ENCODE measurements at regions not wholly inside any gene's neighbourhood (a gene's known extent, or its start where the extent isn't known, plus 50 kb on each side); places are given as distances from the start of the nearest gene placed in this dataset.

DNA sequence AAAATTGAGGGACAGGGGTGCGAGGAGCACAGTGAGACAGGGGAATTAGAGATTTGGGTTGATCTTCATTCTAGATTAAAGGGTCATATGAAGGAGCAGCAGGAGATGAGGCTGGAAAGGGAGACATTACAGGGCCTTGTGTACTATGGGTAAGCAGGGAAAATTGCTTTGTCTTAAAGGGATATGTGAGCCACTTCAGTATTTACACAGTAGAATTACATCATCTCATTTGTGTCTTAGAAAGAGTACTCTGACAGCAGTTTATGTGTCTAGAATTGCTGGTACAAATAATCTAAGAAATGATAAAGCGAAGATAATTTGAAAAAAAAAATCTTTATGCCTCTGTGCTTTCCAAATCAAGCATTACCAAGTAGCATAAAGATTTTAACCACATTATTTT, 287.0 kb upstream of the ARRDC3 start:
- no peak for TF ChIP-seq POLR2A (IDR thresholded peaks at IDR 0.05)
- TF ChIP-seq, protein P1, sequence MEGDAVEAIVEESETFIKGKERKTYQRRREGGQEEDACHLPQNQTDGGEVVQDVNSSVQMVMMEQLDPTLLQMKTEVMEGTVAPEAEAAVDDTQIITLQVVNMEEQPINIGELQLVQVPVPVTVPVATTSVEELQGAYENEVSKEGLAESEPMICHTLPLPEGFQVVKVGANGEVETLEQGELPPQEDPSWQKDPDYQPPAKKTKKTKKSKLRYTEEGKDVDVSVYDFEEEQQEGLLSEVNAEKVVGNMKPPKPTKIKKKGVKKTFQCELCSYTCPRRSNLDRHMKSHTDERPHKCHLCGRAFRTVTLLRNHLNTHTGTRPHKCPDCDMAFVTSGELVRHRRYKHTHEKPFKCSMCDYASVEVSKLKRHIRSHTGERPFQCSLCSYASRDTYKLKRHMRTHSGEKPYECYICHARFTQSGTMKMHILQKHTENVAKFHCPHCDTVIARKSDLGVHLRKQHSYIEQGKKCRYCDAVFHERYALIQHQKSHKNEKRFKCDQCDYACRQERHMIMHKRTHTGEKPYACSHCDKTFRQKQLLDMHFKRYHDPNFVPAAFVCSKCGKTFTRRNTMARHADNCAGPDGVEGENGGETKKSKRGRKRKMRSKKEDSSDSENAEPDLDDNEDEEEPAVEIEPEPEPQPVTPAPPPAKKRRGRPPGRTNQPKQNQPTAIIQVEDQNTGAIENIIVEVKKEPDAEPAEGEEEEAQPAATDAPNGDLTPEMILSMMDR (IDR thresholded peaks at IDR 0.05), result no peak
